ENCODE measurements at regions not wholly inside any gene's neighbourhood (a gene's known extent, or its start where the extent isn't known, plus 50 kb on each side); places are given as distances from the start of the nearest gene placed in this dataset.

DNA sequence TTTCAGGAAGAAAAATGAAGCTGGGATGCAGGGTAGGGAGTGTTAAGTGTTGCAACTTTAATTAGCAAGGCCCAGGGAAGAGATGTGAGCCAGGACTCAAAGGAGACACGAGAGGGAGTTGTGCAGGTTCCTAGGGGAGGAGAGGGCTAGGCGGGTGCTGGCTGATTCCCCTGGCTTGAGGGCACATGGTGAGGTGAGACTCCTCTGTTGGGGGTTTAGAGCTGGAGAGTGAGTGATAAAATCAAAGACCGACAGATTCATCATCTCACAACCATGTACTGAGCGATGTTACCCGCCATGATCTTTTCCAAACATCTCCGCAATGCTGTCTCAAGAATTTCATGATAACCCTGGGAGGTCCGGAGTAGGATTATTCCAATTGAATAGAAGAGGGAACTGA is 161.8 kb upstream of the CSF3R start:
- TF ChIP-seq, protein P1, sequence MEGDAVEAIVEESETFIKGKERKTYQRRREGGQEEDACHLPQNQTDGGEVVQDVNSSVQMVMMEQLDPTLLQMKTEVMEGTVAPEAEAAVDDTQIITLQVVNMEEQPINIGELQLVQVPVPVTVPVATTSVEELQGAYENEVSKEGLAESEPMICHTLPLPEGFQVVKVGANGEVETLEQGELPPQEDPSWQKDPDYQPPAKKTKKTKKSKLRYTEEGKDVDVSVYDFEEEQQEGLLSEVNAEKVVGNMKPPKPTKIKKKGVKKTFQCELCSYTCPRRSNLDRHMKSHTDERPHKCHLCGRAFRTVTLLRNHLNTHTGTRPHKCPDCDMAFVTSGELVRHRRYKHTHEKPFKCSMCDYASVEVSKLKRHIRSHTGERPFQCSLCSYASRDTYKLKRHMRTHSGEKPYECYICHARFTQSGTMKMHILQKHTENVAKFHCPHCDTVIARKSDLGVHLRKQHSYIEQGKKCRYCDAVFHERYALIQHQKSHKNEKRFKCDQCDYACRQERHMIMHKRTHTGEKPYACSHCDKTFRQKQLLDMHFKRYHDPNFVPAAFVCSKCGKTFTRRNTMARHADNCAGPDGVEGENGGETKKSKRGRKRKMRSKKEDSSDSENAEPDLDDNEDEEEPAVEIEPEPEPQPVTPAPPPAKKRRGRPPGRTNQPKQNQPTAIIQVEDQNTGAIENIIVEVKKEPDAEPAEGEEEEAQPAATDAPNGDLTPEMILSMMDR (IDR thresholded peaks at IDR 0.05; ENCODE audit: extremely low read depth, missing control alignments) = no peak
- DNase-seq (ENCODE audit: low spot score) = no peak

DNA sequence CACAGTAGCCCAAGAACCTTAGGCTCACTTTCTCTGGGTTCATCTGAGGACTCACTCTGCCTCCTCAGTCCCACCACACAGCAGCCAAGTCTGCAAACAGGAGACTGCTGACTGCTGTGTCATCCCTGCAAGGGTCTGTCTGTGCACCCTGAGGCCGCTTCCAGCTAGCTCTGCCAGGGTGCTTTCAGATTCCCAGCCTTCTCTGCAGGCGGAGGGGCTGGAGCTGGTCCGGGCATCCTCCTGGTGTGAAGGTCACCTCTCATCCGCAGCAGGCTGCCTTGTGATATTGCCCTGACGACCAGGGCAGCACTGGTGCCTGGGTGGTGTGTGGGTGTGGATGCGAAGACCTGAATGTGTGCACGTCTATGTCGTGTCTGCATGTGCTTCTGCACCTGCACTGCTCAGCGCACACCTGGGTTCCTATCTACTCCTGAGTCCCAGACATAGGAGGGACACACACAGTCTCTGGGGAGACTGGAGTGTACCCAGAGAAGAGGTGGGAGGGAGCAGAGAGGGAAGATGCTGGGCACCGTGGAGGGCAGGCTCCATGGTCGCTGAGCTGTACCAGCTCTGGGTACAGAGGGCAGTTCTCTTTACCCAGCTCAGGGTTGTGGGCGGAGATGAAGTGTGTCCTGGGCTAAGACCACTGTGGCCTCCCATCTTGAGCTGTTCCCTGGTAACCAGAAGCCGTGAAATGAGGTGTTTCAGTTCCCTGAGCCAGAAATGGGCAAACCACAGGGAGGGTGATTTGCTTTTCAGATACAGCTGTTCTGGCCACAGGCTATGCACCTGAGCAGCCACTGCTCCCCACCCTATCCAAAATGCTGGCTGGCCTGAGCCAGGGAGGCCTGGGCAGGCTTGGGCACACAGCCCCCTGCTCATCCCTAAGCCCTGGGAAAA is 160.9 kb upstream of the CSF3R start:
- DNase-seq (ENCODE audit: low spot score) = no peak

DNA sequence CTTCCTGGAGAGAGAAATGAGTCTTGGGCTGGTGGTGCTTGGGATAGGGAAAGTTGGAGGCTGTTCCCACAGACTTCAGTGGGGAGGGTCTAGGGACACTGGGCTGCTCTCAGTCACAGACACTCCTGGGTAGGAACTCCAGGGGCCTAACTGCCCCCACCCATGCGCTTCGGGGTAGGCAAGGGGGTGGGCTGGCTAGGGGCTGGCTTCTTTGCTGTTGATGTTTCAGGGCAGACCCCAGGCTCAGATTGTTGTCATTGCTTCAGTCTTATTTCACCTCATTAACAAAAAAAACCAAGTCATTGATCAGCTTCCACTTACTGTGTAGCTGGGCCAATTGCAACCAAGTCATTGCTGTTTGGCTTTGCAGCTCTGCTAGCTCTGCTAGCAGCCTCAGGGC is 160.1 kb upstream of the CSF3R start:
- DNase-seq (ENCODE audit: low spot score) = no peak
- TF ChIP-seq, protein P1 (IDR thresholded peaks at IDR 0.05; ENCODE audit: extremely low read depth, missing control alignments) = no peak

More for the DNA sequence above, 160.9 kb upstream of the CSF3R start:
- TF ChIP-seq, protein P1 (IDR thresholded peaks at IDR 0.05; ENCODE audit: extremely low read depth, missing control alignments) = no peak

DNA sequence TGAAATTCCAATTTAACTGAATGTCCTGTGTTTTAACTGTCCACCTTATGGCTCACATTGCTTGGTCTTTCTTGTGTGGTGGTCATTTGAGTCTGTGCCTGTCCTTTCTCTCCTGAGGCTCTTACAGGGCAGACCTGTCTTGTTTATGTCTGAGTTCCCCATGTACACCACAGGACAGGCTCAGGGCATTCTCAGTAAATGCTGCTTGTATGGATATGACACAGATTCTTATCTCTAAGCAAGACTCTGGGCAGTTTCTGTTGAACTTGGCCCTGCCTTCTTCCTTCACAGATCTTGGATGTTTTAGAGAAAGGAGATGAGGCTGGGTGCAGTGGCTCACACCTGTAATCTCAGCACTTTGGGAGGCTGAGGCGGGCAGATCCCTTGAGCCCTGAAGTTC is 159.1 kb upstream of the CSF3R start:
- TF ChIP-seq, protein P1 (IDR thresholded peaks at IDR 0.05; ENCODE audit: extremely low read depth, missing control alignments) = no peak
- no peak for DNase-seq (ENCODE audit: low spot score)

DNA sequence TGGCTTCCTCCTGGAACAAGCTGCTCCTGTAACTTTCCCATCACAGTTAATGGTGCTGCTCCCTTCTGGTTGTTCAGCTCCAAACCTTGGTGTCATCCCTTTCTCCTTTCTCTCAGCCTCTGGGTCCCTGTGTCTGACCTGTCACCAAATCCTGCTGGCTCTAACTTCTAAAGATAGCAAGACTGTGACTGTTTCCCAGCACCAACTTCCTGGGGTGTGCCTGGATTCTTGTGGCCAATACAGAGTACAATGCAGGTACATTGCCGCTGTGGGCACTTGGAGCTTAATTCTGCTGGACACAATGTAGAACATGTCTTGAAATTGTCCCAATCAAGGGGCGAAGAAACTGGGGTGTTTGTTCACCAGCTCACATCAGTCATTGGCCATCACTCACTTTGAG is 156.7 kb upstream of the CSF3R start:
- TF ChIP-seq, protein P1 (IDR thresholded peaks at IDR 0.05; ENCODE audit: extremely low read depth, missing control alignments) = no peak
- DNase-seq (ENCODE audit: low spot score) = no peak

DNA sequence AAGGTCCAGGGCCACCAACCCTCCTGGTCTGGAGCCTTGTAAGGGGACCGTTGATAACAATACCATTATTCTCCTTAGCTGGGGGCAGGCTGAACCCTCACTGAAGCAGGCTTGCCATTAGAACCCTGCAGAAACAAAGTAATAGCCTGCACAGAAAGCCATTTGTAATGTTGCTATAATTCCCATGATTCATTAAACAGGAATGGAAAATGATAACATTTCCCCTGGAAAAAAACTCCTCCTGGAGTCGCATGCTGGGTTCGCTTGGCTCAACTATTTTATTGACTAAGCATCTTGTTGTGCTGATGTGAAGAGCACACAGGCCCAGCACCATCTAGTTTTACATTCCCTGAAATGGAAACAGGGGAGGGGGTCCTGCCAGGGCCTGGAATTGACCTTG is 155.6 kb upstream of the CSF3R start:
- TF ChIP-seq, protein P1 (IDR thresholded peaks at IDR 0.05; ENCODE audit: extremely low read depth, missing control alignments) = no peak
- no peak for DNase-seq (ENCODE audit: low spot score)

DNA sequence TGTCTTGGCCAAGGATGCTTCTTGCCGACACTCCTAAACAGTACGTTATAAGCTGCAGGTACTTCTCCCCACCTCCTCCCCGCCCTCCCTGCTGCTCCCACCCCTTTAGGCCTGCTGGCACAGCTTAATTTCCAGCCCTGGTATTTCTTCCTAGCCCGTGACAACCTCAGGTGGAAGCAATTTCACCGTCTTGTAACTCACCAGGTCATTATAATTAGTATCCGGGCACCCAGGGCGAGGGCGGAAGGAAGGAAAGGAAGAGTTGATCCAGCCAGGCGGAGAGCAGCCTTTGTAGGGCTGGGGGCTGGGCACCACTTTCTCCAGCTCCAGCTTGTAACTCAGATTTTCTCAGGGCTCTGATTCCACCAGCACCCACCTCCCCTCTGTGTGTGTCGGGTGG is 153.5 kb upstream of the CSF3R start:
- no peak for DNase-seq (ENCODE audit: low spot score)
- TF ChIP-seq, protein P1 (IDR thresholded peaks at IDR 0.05; ENCODE audit: extremely low read depth, missing control alignments) = no peak

All from GM20000 (cell line).